ENCODE measurements at regions not wholly inside any gene's neighbourhood (a gene's known extent, or its start where the extent isn't known, plus 50 kb on each side); places are given as distances from the start of the nearest gene placed in this dataset.

GRCh38 chr12:105992849-105993740 lies 145.7 kb downstream of the NUAK1 start:
- Histone ChIP-seq H3K36me3 (replicated peaks in 1 of 2; ENCODE audit: control insufficient read depth in 1 of 2, insufficient read depth in 2 of 2, low read length in 2 of 2) (no peaks in the 10 kb centered on the region), H3K79me2 (ENCODE audit: insufficient read depth, low read length) (no peaks in the 10 kb centered on the region), H3K4me2 (replicated peaks; ENCODE audit: extremely low read depth, low read length, poor library complexity, severe bottlenecking) (no peak overlapping the region), H4K20me1 (ENCODE audit: insufficient read depth, low read length) (no peaks in the 10 kb centered on the region), H3K9ac (ENCODE audit: insufficient read depth, low read length, poor library complexity, severe bottlenecking) (no peak overlapping the region), H3K27me3 (ENCODE audit: control insufficient read depth in 2 of 2, insufficient read depth in 2 of 2, low read length in 2 of 2) (no peaks in the 10 kb centered on the region), H2AFZ (ENCODE audit: insufficient read depth, low read depth, low read length, poor library complexity, severe bottlenecking) (no peak overlapping the region), H3K27ac (ENCODE audit: low read depth in 1 of 2, low read length in 2 of 2) (no peak overlapping the region), H3K9me3 (replicated peaks in 1 of 2; ENCODE audit: control insufficient read depth in 1 of 2, insufficient read depth in 1 of 2, low read length in 2 of 2) (no peaks in the 10 kb centered on the region), H3K4me1 (ENCODE audit: control insufficient read depth in 1 of 2, insufficient read depth in 2 of 2, low read length in 2 of 2) (no peaks in the 10 kb centered on the region), H3K4me3 (replicated peaks in 1 of 3; ENCODE audit: low read depth in 2 of 3, low read length in 3 of 3) (no peak overlapping the region)
- Mint-ChIP-seq H3K9me3 (peaks cover 0 to 8% (median 4%) of the 10 kb centered on the region in 7 donors), H3K27ac (peak overlapping the region in 1 of 7 donors; percentile 77), H3K27me3 (ENCODE audit: low read depth in 3 of 3) (peaks cover 3 to 6% (median 6%) of the 10 kb centered on the region in 3 donors), H3K36me3 (no peaks in the 10 kb centered on the region), H3K4me1 (no peaks in the 10 kb centered on the region), H3K4me3 (no peak overlapping the region)
- intact Hi-C loops (cut with micrococcal nuclease) = no loop called here
- 93% methylated on average over 10 of the region's 14 CpGs for WGBS (ENCODE audit: insufficient coverage)
- TF ChIP-seq CTCF (IDR thresholded peaks at IDR 0.05) = no peak
- DNase-seq = no peak

GRCh38 chr12:105993766-105994555 lies 144.8 kb downstream of the NUAK1 start:
- H3K36me3 ChIP-seq (replicated peaks in 1 of 2; ENCODE audit: control insufficient read depth in 1 of 2, insufficient read depth in 2 of 2, low read length in 2 of 2) = no peaks in the 10 kb centered on the region
- no peak overlapping the region for H3K4me3 Mint-ChIP-seq
- no peak for DNase-seq
- no peak overlapping the region for H3K4me2 ChIP-seq (replicated peaks; ENCODE audit: extremely low read depth, low read length, poor library complexity, severe bottlenecking)
- no peak overlapping the region for H3K27ac ChIP-seq (ENCODE audit: low read depth in 1 of 2, low read length in 2 of 2)
- no peaks in the 10 kb centered on the region for H3K4me1 Mint-ChIP-seq
- no peak overlapping the region for H3K27ac Mint-ChIP-seq
- peaks cover 0 to 8% (median 4%) of the 10 kb centered on the region in 7 donors for H3K9me3 Mint-ChIP-seq
- no peak overlapping the region for H2AFZ ChIP-seq (ENCODE audit: insufficient read depth, low read depth, low read length, poor library complexity, severe bottlenecking)
- H3K27me3 Mint-ChIP-seq (ENCODE audit: low read depth in 3 of 3) = peaks cover 3 to 6% (median 6%) of the 10 kb centered on the region in 3 donors
- H4K20me1 ChIP-seq (ENCODE audit: insufficient read depth, low read length) = no peaks in the 10 kb centered on the region
- no peaks in the 10 kb centered on the region for H3K27me3 ChIP-seq (ENCODE audit: control insufficient read depth in 2 of 2, insufficient read depth in 2 of 2, low read length in 2 of 2)
- 84% methylated on average over 12 of the region's 22 CpGs for WGBS (ENCODE audit: insufficient coverage)
- intact Hi-C loops (cut with micrococcal nuclease) = no loop called here
- H3K4me1 ChIP-seq (ENCODE audit: control insufficient read depth in 1 of 2, insufficient read depth in 2 of 2, low read length in 2 of 2) = no peaks in the 10 kb centered on the region
- H3K9ac ChIP-seq (ENCODE audit: insufficient read depth, low read length, poor library complexity, severe bottlenecking) = no peak overlapping the region
- no peaks in the 10 kb centered on the region for H3K9me3 ChIP-seq (replicated peaks in 1 of 2; ENCODE audit: control insufficient read depth in 1 of 2, insufficient read depth in 1 of 2, low read length in 2 of 2)
- no peaks in the 10 kb centered on the region for H3K79me2 ChIP-seq (ENCODE audit: insufficient read depth, low read length)
- H3K4me3 ChIP-seq (replicated peaks in 1 of 3; ENCODE audit: low read depth in 2 of 3, low read length in 3 of 3) = no peak overlapping the region
- no peak for TF ChIP-seq CTCF (IDR thresholded peaks at IDR 0.05)
- H3K36me3 Mint-ChIP-seq = no peaks in the 10 kb centered on the region
